ENCODE measurements at regions not wholly inside any gene's neighbourhood (a gene's known extent, or its start where the extent isn't known, plus 50 kb on each side); places are given as distances from the start of the nearest gene placed in this dataset.
A peak's percentile ranks its signal among the peaks of the same experiment; 100 is the strongest.

- Histone ChIP-seq H3K79me2 (ENCODE audit: control insufficient read depth, insufficient read depth, low read length, unreplicated experiment) (no peaks in the 10 kb centered on the region), H3K27ac (ENCODE audit: low read depth, low read length) (no peak overlapping the region), H3K36me3 (ENCODE audit: insufficient read depth, low read length) (no peaks in the 10 kb centered on the region), H3K4me3 (ENCODE audit: low read depth, low read length) (no peak overlapping the region), H3K4me1 (ENCODE audit: control insufficient read depth, insufficient read depth, low read length, unreplicated experiment) (no peaks in the 10 kb centered on the region), H2AFZ (ENCODE audit: low read length, unreplicated experiment) (no peak overlapping the region), H3K27me3 (ENCODE audit: insufficient read depth, low read length) (no peaks in the 10 kb centered on the region)
Measured at GRCh38 chr13:47281991-47282390, 385.1 kb upstream of the HTR2A start.

- H3K27me3 ChIP-seq (ENCODE audit: insufficient read depth, low read length): no peaks in the 10 kb centered on the region
- no peak overlapping the region for H2AFZ ChIP-seq (ENCODE audit: low read length, unreplicated experiment)
- no peak overlapping the region for H3K4me3 ChIP-seq (ENCODE audit: low read depth, low read length)
- H3K36me3 ChIP-seq (ENCODE audit: insufficient read depth, low read length): no peaks in the 10 kb centered on the region
- no peaks in the 10 kb centered on the region for H3K79me2 ChIP-seq (ENCODE audit: control insufficient read depth, insufficient read depth, low read length, unreplicated experiment)
- no peak overlapping the region for H3K27ac ChIP-seq (ENCODE audit: low read depth, low read length)
- H3K4me1 ChIP-seq (ENCODE audit: control insufficient read depth, insufficient read depth, low read length, unreplicated experiment): no peaks in the 10 kb centered on the region
Measured at GRCh38 chr13:47279920-47280319, 383.1 kb upstream of the HTR2A start.

DNA sequence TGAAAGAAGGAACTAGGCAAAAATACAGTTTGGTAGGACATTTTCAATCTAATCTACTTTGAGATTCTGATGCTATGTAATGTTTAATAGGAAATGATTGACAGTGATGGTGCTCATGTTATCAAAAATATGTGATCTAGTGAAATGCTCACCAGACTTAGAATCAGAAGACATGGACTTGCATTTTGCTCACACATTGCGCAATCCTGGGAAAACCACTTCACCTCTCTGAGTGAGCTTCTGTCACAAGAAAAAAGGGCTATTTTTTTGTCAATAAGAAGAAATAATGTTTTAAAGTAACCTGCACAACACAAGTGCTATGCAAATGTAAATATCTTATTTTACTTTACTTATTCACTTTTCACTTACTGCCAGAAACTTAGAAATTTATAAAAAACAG is 380.9 kb upstream of the HTR2A start:
- Histone ChIP-seq H3K4me3 (ENCODE audit: low read depth, low read length) (no peak overlapping the region), H3K79me2 (ENCODE audit: control insufficient read depth, insufficient read depth, low read length, unreplicated experiment) (no peaks in the 10 kb centered on the region), H3K4me1 (ENCODE audit: control insufficient read depth, insufficient read depth, low read length, unreplicated experiment) (no peaks in the 10 kb centered on the region), H3K36me3 (ENCODE audit: insufficient read depth, low read length) (no peaks in the 10 kb centered on the region), H3K27me3 (ENCODE audit: insufficient read depth, low read length) (no peaks in the 10 kb centered on the region), H3K27ac (ENCODE audit: low read depth, low read length) (no peak overlapping the region), H2AFZ (ENCODE audit: low read length, unreplicated experiment) (no peak overlapping the region)

DNA sequence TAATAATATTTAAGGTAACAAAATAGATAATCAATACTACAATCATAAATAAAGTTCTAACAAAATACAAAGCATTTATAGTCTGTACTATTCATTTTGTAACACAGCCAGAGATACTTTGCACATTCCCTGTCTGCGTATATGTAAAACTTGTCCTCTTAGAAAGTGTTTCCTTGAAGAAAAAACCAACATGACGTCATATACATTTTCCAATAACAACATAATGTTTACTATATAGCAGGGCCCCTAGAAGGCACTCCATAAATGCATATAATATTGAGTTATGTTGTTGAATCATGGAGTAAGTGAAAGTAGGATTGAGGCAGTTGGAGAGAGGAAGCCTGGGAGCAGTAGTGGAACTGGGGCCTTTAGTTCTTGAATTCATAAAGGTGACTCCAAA is 371.4 kb upstream of the HTR2A start:
- Histone ChIP-seq H3K27me3 (ENCODE audit: insufficient read depth, low read length) (no peaks in the 10 kb centered on the region), H3K27ac (ENCODE audit: low read depth, low read length) (no peak overlapping the region), H2AFZ (ENCODE audit: low read length, unreplicated experiment) (no peak overlapping the region), H3K79me2 (ENCODE audit: control insufficient read depth, insufficient read depth, low read length, unreplicated experiment) (no peaks in the 10 kb centered on the region), H3K36me3 (ENCODE audit: insufficient read depth, low read length) (no peaks in the 10 kb centered on the region), H3K4me3 (ENCODE audit: low read depth, low read length) (no peak overlapping the region), H3K4me1 (ENCODE audit: control insufficient read depth, insufficient read depth, low read length, unreplicated experiment) (no peaks in the 10 kb centered on the region)

DNA sequence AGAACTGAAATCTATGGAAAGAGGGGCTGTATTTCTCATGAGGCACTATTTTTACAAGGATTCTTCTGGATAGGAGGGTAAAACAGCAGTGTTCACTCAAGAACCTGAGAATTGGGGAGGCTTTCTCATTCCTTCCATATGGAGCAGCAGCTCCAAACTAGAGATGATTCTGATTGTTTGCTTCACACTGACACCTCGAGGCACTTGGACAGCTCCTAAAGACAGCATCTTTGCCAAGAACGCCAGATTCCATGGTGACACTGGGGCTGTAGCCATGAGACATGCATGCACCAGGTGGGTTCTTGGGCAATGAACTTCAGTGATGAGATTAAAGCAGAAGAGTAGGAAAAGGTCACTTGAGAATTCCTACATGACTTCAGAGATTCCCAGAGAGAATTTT is 361.5 kb upstream of the HTR2A start:
- Histone ChIP-seq H3K4me3 (ENCODE audit: low read depth, low read length) (no peak overlapping the region), H2AFZ (ENCODE audit: low read length, unreplicated experiment) (no peak overlapping the region), H3K27ac (ENCODE audit: low read depth, low read length) (no peak overlapping the region), H3K4me1 (ENCODE audit: control insufficient read depth, insufficient read depth, low read length, unreplicated experiment) (peaks cover 3% of the 10 kb centered on the region), H3K27me3 (ENCODE audit: insufficient read depth, low read length) (no peaks in the 10 kb centered on the region), H3K79me2 (ENCODE audit: control insufficient read depth, insufficient read depth, low read length, unreplicated experiment) (no peaks in the 10 kb centered on the region), H3K36me3 (ENCODE audit: insufficient read depth, low read length) (no peaks in the 10 kb centered on the region)

DNA sequence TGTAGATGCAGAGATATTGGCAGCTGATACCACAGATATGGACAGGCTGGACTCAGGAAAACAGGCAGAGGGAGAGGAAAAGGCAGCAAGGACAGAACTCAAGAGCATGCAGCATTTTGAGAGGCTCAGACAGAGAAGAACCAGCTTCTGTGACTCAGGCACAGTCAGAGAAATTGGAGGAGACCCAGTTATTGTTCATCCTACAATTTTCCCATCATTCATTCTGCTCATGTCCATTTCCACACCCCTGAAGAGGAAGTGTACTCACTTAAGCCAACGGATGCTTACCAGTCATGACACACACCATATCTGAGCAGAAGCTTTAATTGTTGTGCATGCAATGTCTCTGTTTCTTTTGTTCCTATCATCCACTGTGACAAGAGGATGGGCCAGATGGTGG is 359.8 kb upstream of the HTR2A start:
- no peak overlapping the region for H3K4me3 ChIP-seq (ENCODE audit: low read depth, low read length)
- no peak overlapping the region for H3K27ac ChIP-seq (ENCODE audit: low read depth, low read length)
- H3K4me1 ChIP-seq (ENCODE audit: control insufficient read depth, insufficient read depth, low read length, unreplicated experiment): peaks cover 9% of the 10 kb centered on the region
- no peak overlapping the region for H2AFZ ChIP-seq (ENCODE audit: low read length, unreplicated experiment)
- no peaks in the 10 kb centered on the region for H3K36me3 ChIP-seq (ENCODE audit: insufficient read depth, low read length)
- no peaks in the 10 kb centered on the region for H3K27me3 ChIP-seq (ENCODE audit: insufficient read depth, low read length)
- H3K79me2 ChIP-seq (ENCODE audit: control insufficient read depth, insufficient read depth, low read length, unreplicated experiment): no peaks in the 10 kb centered on the region

DNA sequence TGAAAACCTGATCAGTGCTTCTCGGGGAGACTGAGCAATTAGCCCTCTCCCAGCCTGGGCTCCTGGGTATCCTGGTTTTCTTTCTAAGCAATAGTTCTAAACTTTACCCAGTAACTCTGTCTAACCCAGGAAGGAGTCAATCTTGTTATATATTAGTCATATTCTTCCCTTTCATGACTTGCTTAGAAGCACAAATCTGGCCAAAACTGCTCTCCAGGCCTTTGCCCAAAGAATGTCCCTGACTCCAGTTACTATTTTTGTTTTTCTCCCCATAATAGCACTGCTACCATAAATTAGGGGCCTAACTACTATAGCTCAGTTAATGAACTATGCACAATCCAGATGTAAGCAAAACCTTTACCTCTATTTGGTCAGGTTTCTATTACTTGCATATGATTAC is 355.8 kb upstream of the HTR2A start:
- H3K27ac ChIP-seq (ENCODE audit: low read depth, low read length): no peak overlapping the region
- H3K79me2 ChIP-seq (ENCODE audit: control insufficient read depth, insufficient read depth, low read length, unreplicated experiment): no peaks in the 10 kb centered on the region
- H3K27me3 ChIP-seq (ENCODE audit: insufficient read depth, low read length): no peaks in the 10 kb centered on the region
- H3K4me3 ChIP-seq (ENCODE audit: low read depth, low read length): no peak overlapping the region
- peaks cover 23% of the 10 kb centered on the region for H3K4me1 ChIP-seq (ENCODE audit: control insufficient read depth, insufficient read depth, low read length, unreplicated experiment)
- H2AFZ ChIP-seq (ENCODE audit: low read length, unreplicated experiment): no peak overlapping the region
- no peaks in the 10 kb centered on the region for H3K36me3 ChIP-seq (ENCODE audit: insufficient read depth, low read length)

DNA sequence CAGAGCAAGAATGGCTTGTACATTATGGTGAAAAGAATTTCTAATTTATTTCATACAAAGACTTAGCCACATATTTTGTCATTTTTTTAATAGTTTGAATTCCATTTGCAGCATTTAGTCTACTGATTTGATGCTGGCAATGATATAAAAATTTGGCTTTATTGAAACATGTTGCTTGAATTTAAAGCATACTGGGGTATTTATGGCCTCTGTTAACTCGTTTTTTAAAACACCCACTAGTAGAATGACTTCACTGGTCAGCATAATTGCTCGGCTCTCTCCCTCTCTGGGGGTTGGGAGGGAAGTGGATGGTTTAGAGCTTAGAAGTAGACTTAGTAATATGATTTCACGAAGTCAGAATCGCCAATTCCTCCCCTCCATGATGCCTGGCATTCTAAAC is 354.9 kb upstream of the HTR2A start:
- Histone ChIP-seq H3K79me2 (ENCODE audit: control insufficient read depth, insufficient read depth, low read length, unreplicated experiment) (no peaks in the 10 kb centered on the region), H2AFZ (ENCODE audit: low read length, unreplicated experiment) (no peak overlapping the region), H3K4me3 (ENCODE audit: low read depth, low read length) (no peak overlapping the region), H3K27ac (ENCODE audit: low read depth, low read length) (no peak overlapping the region), H3K36me3 (ENCODE audit: insufficient read depth, low read length) (no peaks in the 10 kb centered on the region), H3K4me1 (ENCODE audit: control insufficient read depth, insufficient read depth, low read length, unreplicated experiment) (peaks cover 20% of the 10 kb centered on the region), H3K27me3 (ENCODE audit: insufficient read depth, low read length) (no peaks in the 10 kb centered on the region)

GRCh38 chr13:47250146-47250545 is 353.3 kb upstream of the HTR2A start:
- no peaks in the 10 kb centered on the region for H3K79me2 ChIP-seq (ENCODE audit: control insufficient read depth, insufficient read depth, low read length, unreplicated experiment)
- no peaks in the 10 kb centered on the region for H3K27me3 ChIP-seq (ENCODE audit: insufficient read depth, low read length)
- H3K4me3 ChIP-seq (ENCODE audit: low read depth, low read length): peak overlapping the region; percentile 9
- H3K27ac ChIP-seq (ENCODE audit: low read depth, low read length): peak overlapping the region; percentile 25
- H2AFZ ChIP-seq (ENCODE audit: low read length, unreplicated experiment): peak overlapping the region; percentile 30
- no peaks in the 10 kb centered on the region for H3K36me3 ChIP-seq (ENCODE audit: insufficient read depth, low read length)
- H3K4me1 ChIP-seq (ENCODE audit: control insufficient read depth, insufficient read depth, low read length, unreplicated experiment): peaks cover 19% of the 10 kb centered on the region

- no peak overlapping the region for H3K4me3 ChIP-seq (ENCODE audit: low read depth, low read length)
- no peaks in the 10 kb centered on the region for H3K79me2 ChIP-seq (ENCODE audit: control insufficient read depth, insufficient read depth, low read length, unreplicated experiment)
- no peaks in the 10 kb centered on the region for H3K27me3 ChIP-seq (ENCODE audit: insufficient read depth, low read length)
- peak overlapping the region; percentile 30 for H2AFZ ChIP-seq (ENCODE audit: low read length, unreplicated experiment)
- H3K36me3 ChIP-seq (ENCODE audit: insufficient read depth, low read length): no peaks in the 10 kb centered on the region
- peaks cover 19% of the 10 kb centered on the region for H3K4me1 ChIP-seq (ENCODE audit: control insufficient read depth, insufficient read depth, low read length, unreplicated experiment)
- H3K27ac ChIP-seq (ENCODE audit: low read depth, low read length): no peak overlapping the region
Measured at GRCh38 chr13:47249266-47249665, 352.4 kb upstream of the HTR2A start.

DNA sequence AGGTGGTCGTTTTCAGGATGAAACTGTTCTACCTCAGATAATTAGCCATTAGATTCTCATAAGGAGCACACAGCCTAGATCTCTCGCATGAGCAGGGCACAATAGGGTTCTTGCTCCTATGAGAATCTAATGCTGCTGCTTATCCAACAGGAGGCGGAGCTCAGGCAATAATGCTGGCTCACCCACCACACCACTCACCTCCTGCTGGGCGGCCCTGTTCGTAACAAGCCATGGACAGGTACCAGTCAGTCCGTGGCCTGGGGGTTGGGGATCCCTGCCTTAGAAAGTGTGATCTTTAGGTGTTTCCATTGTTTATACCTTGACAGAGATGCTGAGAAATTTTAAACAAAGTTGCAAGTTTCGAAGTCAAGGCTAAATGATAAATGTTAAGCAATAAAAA is 344.6 kb upstream of the HTR2A start:
- H3K27ac ChIP-seq (ENCODE audit: low read depth, low read length): no peak overlapping the region
- no peaks in the 10 kb centered on the region for H3K4me1 ChIP-seq (ENCODE audit: control insufficient read depth, insufficient read depth, low read length, unreplicated experiment)
- no peak overlapping the region for H2AFZ ChIP-seq (ENCODE audit: low read length, unreplicated experiment)
- no peak overlapping the region for H3K4me3 ChIP-seq (ENCODE audit: low read depth, low read length)
- H3K79me2 ChIP-seq (ENCODE audit: control insufficient read depth, insufficient read depth, low read length, unreplicated experiment): no peaks in the 10 kb centered on the region
- H3K36me3 ChIP-seq (ENCODE audit: insufficient read depth, low read length): no peaks in the 10 kb centered on the region
- no peaks in the 10 kb centered on the region for H3K27me3 ChIP-seq (ENCODE audit: insufficient read depth, low read length)

DNA sequence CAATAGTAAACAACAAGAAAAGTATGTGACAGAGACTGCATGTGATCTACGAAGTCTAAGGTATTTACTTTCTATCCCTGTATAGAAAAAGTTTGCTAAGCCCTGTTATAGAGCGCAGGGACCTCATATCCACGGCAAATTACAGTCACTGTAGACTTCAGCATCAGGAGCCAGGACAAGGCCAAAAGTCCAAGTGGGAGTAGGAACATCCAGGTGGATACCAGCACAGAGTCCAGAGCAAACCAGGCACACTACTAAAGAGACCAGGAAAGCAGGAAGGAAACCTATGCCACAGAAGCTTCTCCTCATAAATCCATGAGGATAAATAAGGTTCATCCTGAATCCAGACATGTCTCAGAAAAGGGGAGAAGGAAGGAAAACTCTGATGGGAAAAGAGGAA is 342.2 kb upstream of the HTR2A start:
- Histone ChIP-seq H3K27me3 (ENCODE audit: insufficient read depth, low read length) (no peaks in the 10 kb centered on the region), H3K4me1 (ENCODE audit: control insufficient read depth, insufficient read depth, low read length, unreplicated experiment) (no peaks in the 10 kb centered on the region), H3K27ac (ENCODE audit: low read depth, low read length) (no peak overlapping the region), H3K36me3 (ENCODE audit: insufficient read depth, low read length) (no peaks in the 10 kb centered on the region), H2AFZ (ENCODE audit: low read length, unreplicated experiment) (no peak overlapping the region), H3K4me3 (ENCODE audit: low read depth, low read length) (no peak overlapping the region), H3K79me2 (ENCODE audit: control insufficient read depth, insufficient read depth, low read length, unreplicated experiment) (no peaks in the 10 kb centered on the region)

Data from ACC112 (cell line).